ENCODE measurements at regions not wholly inside any gene's neighbourhood (a gene's known extent, or its start where the extent isn't known, plus 50 kb on each side); places are given as distances from the start of the nearest gene placed in this dataset.

GRCh38 chr5:125549322-125549911, 803.0 kb upstream of the ZNF608 start:
- DNase-seq: no peak

- DNase-seq: no peak
Measured at GRCh38 chr5:125550274-125550673, 803.8 kb upstream of the ZNF608 start.

GRCh38 chr5:125551246-125551645, 804.8 kb upstream of the ZNF608 start:
- no peak for DNase-seq

- no peak for DNase-seq
Measured at GRCh38 chr5:125551797-125552196, 805.4 kb upstream of the ZNF608 start.

- DNase-seq: no peak
Measured at GRCh38 chr5:125552486-125552885, 806.0 kb upstream of the ZNF608 start.

GRCh38 chr5:125554355-125554754, 807.9 kb upstream of the ZNF608 start:
- no peak for DNase-seq

GRCh38 chr5:125555591-125555990, 809.2 kb upstream of the ZNF608 start:
- DNase-seq: no peak

GRCh38 chr5:125558016-125558415, 811.6 kb upstream of the ZNF608 start:
- no peak for DNase-seq

- DNase-seq: no peak
Measured at GRCh38 chr5:125558466-125558865, 812.0 kb upstream of the ZNF608 start.

GRCh38 chr5:125559296-125559695, 812.9 kb upstream of the ZNF608 start:
- no peak for DNase-seq

GRCh38 chr5:125560476-125561225, 814.2 kb upstream of the ZNF608 start:
- DNase-seq: no peak

- DNase-seq: no peak
Measured at GRCh38 chr5:125564317-125564975, 818.0 kb upstream of the ZNF608 start.

GRCh38 chr5:125574491-125575044, 828.1 kb upstream of the ZNF608 start:
- DNase-seq: no peak

- DNase-seq: no peak
Measured at GRCh38 chr5:125575171-125575890, 828.9 kb upstream of the ZNF608 start.

GRCh38 chr5:125575891-125576505, 829.6 kb upstream of the ZNF608 start:
- DNase-seq: no peak

- DNase-seq: no peak
Measured at GRCh38 chr5:125576822-125577221, 830.4 kb upstream of the ZNF608 start.

- no peak for DNase-seq
Measured at GRCh38 chr5:125578551-125578950, 832.1 kb upstream of the ZNF608 start.

- no peak for DNase-seq
Measured at GRCh38 chr5:125579182-125579581, 832.7 kb upstream of the ZNF608 start.

- no peak for DNase-seq
Measured at GRCh38 chr5:125581311-125581710, 834.9 kb upstream of the ZNF608 start.

- no peak for DNase-seq
Measured at GRCh38 chr5:125582352-125582751, 835.9 kb upstream of the ZNF608 start.

- no peak for DNase-seq
Measured at GRCh38 chr5:125583321-125584139, 837.1 kb upstream of the ZNF608 start.

GRCh38 chr5:125584140-125584520, 837.7 kb upstream of the ZNF608 start:
- DNase-seq: no peak
